Activated B cell treated with CpG ODN at 0.5 μM for 24 hours (primary cell): ENCODE measurements at regions not wholly inside any gene's neighbourhood (a gene's known extent, or its start where the extent isn't known, plus 50 kb on each side); places are given as distances from the start of the nearest gene placed in this dataset.

ENCODE experiments used
- ATAC-seq: fragments of 200-7000 bp; cut with Tn5 transposase; one replicate; pipeline ENCODE4 v1.10.0; 2021; ENCODE audit warnings: low read depth, mild to moderate bottlenecking, moderate library complexity
- CTCF ChIA-PET: fragments of 350-600 bp; sonication (Branson Sonifier 250); formaldehyde crosslinking; loops from one replicate; lab custom pipeline; 2021; ENCODE audit warnings: antibody characterized with exemption; lab: Charles Lee
- POLR2A ChIA-PET: fragments of 350-600 bp; sonication (Branson Sonifier 250); formaldehyde crosslinking; loops from one replicate; lab custom pipeline; 2021; ENCODE audit warnings: antibody characterized with exemption; lab: Charles Lee
- DNase-seq: peaks from one replicate; pipeline ENCODE4 v3.0.0; 2022
- H3K27ac Mint-ChIP-seq: one replicate; pipeline ENCODE4 v1.8.0; 2020; ENCODE audit warnings: mixed read lengths
- H3K27me3 Mint-ChIP-seq: one replicate; pipeline ENCODE4 v1.8.0; 2021; ENCODE audit warnings: mixed read lengths
- H3K36me3 Mint-ChIP-seq: one replicate; pipeline ENCODE4 v1.8.0; 2021; ENCODE audit warnings: low read depth, mixed read lengths
- H3K4me1 Mint-ChIP-seq: one replicate; pipeline ENCODE4 v1.8.0; 2021; ENCODE audit warnings: mixed read lengths
- H3K4me3 Mint-ChIP-seq: one replicate; pipeline ENCODE4 v1.8.0; 2020; ENCODE audit warnings: mild to moderate bottlenecking, mixed read lengths
- H3K9me3 Mint-ChIP-seq: one replicate; pipeline ENCODE4 v1.8.0; 2020; ENCODE audit warnings: mixed read lengths
- CTCF ChIP-seq: fragments of 200-600 bp; IDR thresholded peaks from one replicate; pipeline ENCODE4 v1.8.0; 2022; ENCODE audit warnings: antibody characterized with exemption, mild to moderate bottlenecking
- intact Hi-C: fragments of 100-400 bp; cut with micrococcal nuclease; formaldehyde crosslinking; loops from one replicate; pipeline ENCODE4 v1.15.1; 2024

GRCh38 chr9:2243666-2244555, 228.8 kb downstream of the SMARCA2 start:
- peaks cover 5% of the 10 kb centered on the region for H3K9me3 Mint-ChIP-seq
- H3K27ac Mint-ChIP-seq: no peak overlapping the region
- H3K4me1 Mint-ChIP-seq: peaks cover 20% of the 10 kb centered on the region
- intact Hi-C loops: no loop called here
- no peak for TF ChIP-seq CTCF
- POLR2A ChIA-PET: no interaction called here
- H3K4me3 Mint-ChIP-seq: no peak overlapping the region
- peaks cover 31% of the 10 kb centered on the region for H3K27me3 Mint-ChIP-seq
- no peaks in the 10 kb centered on the region for H3K36me3 Mint-ChIP-seq
- ATAC-seq: no peak
- DNase-seq: no peak
- CTCF ChIA-PET: no interaction called here

DNA sequence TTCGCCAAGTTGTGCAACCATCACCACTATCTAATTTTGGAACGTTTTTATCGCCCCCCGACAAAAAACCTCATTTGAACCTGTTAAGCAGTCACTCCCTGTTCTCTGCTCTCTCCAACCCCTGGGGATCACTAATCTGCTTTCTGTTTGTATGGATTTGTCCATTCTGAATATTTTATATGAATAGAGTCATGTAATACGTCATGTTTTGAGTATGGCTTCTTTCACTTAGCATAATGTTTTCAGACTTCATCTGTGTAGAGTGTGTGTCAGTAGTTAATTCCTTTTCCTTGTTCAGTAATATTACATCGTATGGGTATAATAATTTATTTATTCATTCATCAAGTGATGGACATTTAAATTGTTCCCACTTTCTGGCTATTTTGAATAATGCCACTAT, 232.2 kb downstream of the SMARCA2 start:
- no peak for DNase-seq
- no peaks in the 10 kb centered on the region for H3K36me3 Mint-ChIP-seq
- no peak overlapping the region for H3K27ac Mint-ChIP-seq
- peaks cover 9% of the 10 kb centered on the region for H3K4me1 Mint-ChIP-seq
- ChIA-PET POLR2A (no interaction called here), CTCF (no interaction called here)
- H3K4me3 Mint-ChIP-seq: no peak overlapping the region
- H3K9me3 Mint-ChIP-seq: peaks cover 5% of the 10 kb centered on the region
- intact Hi-C loops: no loop called here
- peaks cover 26% of the 10 kb centered on the region for H3K27me3 Mint-ChIP-seq
- ATAC-seq: no peak
- no peak for TF ChIP-seq CTCF

- TF ChIP-seq CTCF: no peak
- ATAC-seq: no peak
- Mint-ChIP-seq H3K9me3 (peaks cover 5% of the 10 kb centered on the region), H3K27ac (no peak overlapping the region), H3K4me3 (no peak overlapping the region), H3K4me1 (no peaks in the 10 kb centered on the region), H3K27me3 (peaks cover 22% of the 10 kb centered on the region), H3K36me3 (no peaks in the 10 kb centered on the region)
- CTCF ChIA-PET: no interaction called here
- POLR2A ChIA-PET: no interaction called here
- intact Hi-C loops: no loop called here
- DNase-seq: no peak
Observed at GRCh38 chr9:2248768-2249265, 233.7 kb downstream of the SMARCA2 start.

- Mint-ChIP-seq H3K36me3 (no peaks in the 10 kb centered on the region), H3K4me1 (peaks cover 11% of the 10 kb centered on the region), H3K27me3 (peaks cover 4% of the 10 kb centered on the region), H3K9me3 (no peaks in the 10 kb centered on the region), H3K27ac (no peak overlapping the region), H3K4me3 (no peak overlapping the region)
- CTCF ChIA-PET: no interaction called here
- no peak for TF ChIP-seq CTCF
- POLR2A ChIA-PET: no interaction called here
- intact Hi-C loops: no loop called here
- DNase-seq (no peak), ATAC-seq (no peak)
Observed at GRCh38 chr9:2253636-2254580, 238.8 kb downstream of the SMARCA2 start.

- ChIA-PET CTCF (no interaction called here), POLR2A (no interaction called here)
- H3K4me3 Mint-ChIP-seq: no peak overlapping the region
- no peaks in the 10 kb centered on the region for H3K36me3 Mint-ChIP-seq
- H3K27me3 Mint-ChIP-seq: peaks cover 3% of the 10 kb centered on the region
- no peak overlapping the region for H3K27ac Mint-ChIP-seq
- H3K4me1 Mint-ChIP-seq: peaks cover 11% of the 10 kb centered on the region
- no peak for TF ChIP-seq CTCF
- no peaks in the 10 kb centered on the region for H3K9me3 Mint-ChIP-seq
- ATAC-seq: no peak
- intact Hi-C loops: no loop called here
- DNase-seq: no peak
Observed at GRCh38 chr9:2255128-2255527, 240.0 kb downstream of the SMARCA2 start.
